ENCODE measurements at regions not wholly inside any gene's neighbourhood (a gene's known extent, or its start where the extent isn't known, plus 50 kb on each side); places are given as distances from the start of the nearest gene placed in this dataset.

DNA sequence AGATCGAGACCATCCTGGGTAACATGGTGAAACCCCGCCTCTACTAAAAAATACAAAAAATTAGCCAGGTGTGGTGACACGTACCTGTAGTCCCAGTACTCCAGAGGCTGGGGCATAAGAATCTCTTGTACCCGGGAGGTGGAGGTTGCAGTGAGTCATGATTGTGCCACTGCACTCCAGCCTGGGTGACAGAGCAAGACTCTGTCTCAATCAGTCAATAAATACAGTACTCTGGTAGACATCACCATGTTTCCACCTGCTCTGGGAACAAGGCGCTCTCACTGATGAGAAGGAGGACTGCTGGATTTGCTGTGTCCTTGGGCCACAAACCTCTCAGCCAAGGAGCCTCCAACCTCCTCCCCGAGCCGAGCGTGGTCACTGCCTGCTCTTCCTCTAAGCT, 154.2 kb upstream of the ZNF236 start:
- no peaks in the 10 kb centered on the region for H3K4me1 Mint-ChIP-seq
- no peaks in the 10 kb centered on the region for H3K36me3 Mint-ChIP-seq
- no peak for DNase-seq
- peaks cover 0 to 6% (median 0%) of the 10 kb centered on the region in 7 donors for H3K9me3 Mint-ChIP-seq
- no peak overlapping the region for H3K4me3 Mint-ChIP-seq
- no peak overlapping the region for H3K27ac Mint-ChIP-seq
- peaks cover 0 to 9% (median 0%) of the 10 kb centered on the region in 3 donors for H3K27me3 Mint-ChIP-seq
- no peak for ATAC-seq (ENCODE audit: low read depth in 2 of 2)

DNA sequence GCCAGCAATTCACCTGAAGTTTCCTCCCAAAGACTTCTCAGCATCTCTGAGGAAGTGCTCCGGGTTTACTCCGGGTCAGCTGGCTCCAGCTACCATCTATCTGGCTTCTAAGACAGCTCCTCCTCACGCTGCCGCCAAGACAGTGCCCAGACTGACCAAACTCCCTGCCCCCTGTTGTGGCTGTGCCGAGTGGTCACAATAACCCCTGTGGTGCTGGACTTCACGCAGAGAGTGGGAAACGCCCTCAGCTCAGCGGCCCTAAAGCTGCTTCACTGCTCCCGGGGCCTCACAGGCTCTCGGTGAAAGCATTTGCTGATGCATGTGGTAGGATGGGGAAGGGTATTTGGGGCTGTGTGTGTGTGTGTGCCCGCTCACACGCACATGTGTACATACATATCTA, 154.8 kb upstream of the ZNF236 start:
- no peak overlapping the region for H3K27ac Mint-ChIP-seq
- H3K9me3 Mint-ChIP-seq: peaks cover 0 to 6% (median 0%) of the 10 kb centered on the region in 7 donors
- H3K4me3 Mint-ChIP-seq: no peak overlapping the region

DNA sequence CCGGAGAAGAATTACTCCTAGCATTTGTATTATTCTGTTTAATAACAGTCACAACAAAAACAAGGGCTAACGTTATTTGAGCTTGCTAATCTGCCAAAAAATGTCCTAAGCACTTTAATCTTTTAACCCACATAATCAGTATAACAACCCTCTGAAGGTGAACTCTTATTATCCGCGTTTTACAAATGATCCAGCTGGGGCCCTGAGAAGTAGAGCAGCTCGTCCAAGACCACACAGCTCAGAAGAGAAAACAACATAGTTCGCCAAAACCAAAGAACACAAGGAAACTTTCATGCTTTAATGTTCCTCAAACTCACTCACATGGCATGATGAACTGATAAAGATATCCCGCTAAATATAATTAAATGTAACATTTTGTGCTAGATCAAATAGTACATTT, 159.7 kb upstream of the ZNF236 start:
- no peaks in the 10 kb centered on the region for H3K4me1 Mint-ChIP-seq
- no peak for DNase-seq
- ATAC-seq (ENCODE audit: low read depth in 2 of 2): no peak
- H3K27ac Mint-ChIP-seq: no peak overlapping the region
- no peak overlapping the region for H3K4me3 Mint-ChIP-seq
- H3K9me3 Mint-ChIP-seq: peaks cover 0 to 6% (median 2%) of the 10 kb centered on the region in 7 donors
- peaks cover 9 to 18% (median 14%) of the 10 kb centered on the region in 3 donors for H3K27me3 Mint-ChIP-seq
- H3K36me3 Mint-ChIP-seq: no peaks in the 10 kb centered on the region

More for the DNA sequence above, 154.8 kb upstream of the ZNF236 start:
- H3K27me3 Mint-ChIP-seq: peaks cover 0 to 9% (median 0%) of the 10 kb centered on the region in 3 donors
- no peak for ATAC-seq (ENCODE audit: low read depth in 2 of 2)
- no peaks in the 10 kb centered on the region for H3K36me3 Mint-ChIP-seq
- DNase-seq: no peak
- no peaks in the 10 kb centered on the region for H3K4me1 Mint-ChIP-seq

DNA sequence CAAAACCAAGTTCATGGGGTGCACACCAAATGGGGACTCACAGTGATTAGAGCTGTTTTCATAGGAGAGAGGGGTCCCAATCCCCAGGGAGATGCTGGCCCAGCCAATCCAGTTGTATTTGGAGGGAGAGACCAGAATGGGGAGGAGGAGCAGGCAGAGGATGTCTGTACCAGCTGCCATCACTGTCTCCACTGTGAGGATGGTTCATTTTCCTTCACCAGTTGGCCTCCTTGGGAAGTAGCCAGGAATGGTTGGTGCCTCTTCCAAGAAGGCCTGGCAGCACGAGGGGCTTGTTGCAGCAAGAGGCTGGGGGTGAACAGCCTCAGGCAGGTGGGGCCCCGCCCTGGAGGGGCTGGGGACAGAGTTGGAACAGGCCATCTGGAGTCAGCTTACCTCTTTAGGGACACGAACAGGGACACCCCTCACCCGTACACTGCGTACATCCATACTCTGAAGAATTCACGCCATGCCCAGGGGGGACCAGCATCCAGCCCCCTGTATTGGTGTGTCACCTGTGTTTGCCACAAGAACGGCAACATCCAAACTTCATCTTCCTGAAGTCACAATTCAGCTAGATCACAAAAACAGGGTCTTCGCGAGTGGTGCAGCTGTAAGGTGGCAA, 161.7 kb upstream of the ZNF236 start:
- Mint-ChIP-seq H3K36me3 (no peaks in the 10 kb centered on the region), H3K4me3 (no peak overlapping the region), H3K9me3 (peaks cover 0 to 6% (median 2%) of the 10 kb centered on the region in 7 donors), H3K4me1 (no peaks in the 10 kb centered on the region), H3K27me3 (peaks cover 23 to 34% (median 31%) of the 10 kb centered on the region in 3 donors), H3K27ac (peak overlapping the region in 1 of 6 donors; percentile 12)
- DNase-seq: no peak
- ATAC-seq (ENCODE audit: low read depth in 2 of 2): no peak

DNA sequence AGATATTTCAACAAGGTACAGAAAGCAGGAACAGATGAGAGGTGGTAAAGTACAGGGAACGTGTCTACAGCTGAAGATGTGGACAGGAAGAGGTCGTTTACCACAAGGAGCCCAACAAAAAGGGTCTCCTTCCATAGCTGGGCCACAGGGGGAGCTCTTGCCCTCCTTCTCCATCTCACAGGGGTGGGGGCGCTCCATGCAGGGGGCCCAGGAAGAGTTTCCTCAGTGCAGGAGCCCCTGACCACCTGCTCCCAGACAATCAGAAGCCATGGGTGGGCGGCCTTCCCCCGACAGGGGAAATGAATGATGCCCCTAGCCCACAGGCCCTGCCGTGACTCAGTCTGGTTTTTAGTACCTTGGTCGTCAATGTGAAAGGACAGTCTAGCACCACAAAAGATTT, 163.6 kb upstream of the ZNF516 start:
- peaks cover 0 to 3% (median 0%) of the 10 kb centered on the region in 7 donors for H3K9me3 Mint-ChIP-seq
- H3K4me3 Mint-ChIP-seq: no peak overlapping the region
- no peaks in the 10 kb centered on the region for H3K4me1 Mint-ChIP-seq
- ATAC-seq (ENCODE audit: low read depth in 2 of 2): no peak
- no peak for DNase-seq
- no peaks in the 10 kb centered on the region for H3K36me3 Mint-ChIP-seq
- H3K27ac Mint-ChIP-seq: peak overlapping the region in 1 of 6 donors; percentile 90
- peaks cover 33 to 48% (median 37%) of the 10 kb centered on the region in 3 donors for H3K27me3 Mint-ChIP-seq

DNA sequence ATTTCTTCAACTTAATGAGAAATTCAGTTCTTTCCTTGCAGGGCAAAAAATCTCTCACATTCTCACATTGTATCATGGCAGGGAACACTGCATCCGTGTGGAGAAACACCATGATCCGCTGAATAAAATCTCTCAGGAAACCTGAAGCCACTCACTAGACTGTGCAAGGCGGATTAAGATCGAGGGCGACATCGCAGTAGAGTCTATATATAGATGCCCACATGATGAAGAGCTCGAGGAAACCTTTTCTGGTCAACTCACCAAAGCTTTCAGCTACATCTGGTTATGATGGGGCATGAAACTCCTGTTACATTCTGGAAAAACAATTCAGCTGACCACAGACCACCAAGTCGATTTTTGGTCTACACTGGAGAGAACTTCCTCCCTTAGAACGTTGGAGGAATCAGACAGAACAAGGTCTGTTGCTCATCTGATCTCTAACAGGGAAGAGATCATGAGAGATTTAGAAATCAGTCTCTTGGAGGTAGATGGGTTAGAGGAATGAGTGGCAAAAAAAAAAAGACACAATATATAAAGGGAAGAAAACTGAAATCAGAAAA, 162.9 kb upstream of the ZNF516 start:
- Mint-ChIP-seq H3K4me3 (no peak overlapping the region), H3K4me1 (no peaks in the 10 kb centered on the region), H3K36me3 (no peaks in the 10 kb centered on the region), H3K27me3 (peaks cover 34 to 50% (median 35%) of the 10 kb centered on the region in 3 donors), H3K27ac (peak overlapping the region in 1 of 6 donors; percentile 9), H3K9me3 (peaks cover 0 to 3% (median 0%) of the 10 kb centered on the region in 7 donors)
- no peak for DNase-seq
- ATAC-seq (ENCODE audit: low read depth in 2 of 2): no peak

DNA sequence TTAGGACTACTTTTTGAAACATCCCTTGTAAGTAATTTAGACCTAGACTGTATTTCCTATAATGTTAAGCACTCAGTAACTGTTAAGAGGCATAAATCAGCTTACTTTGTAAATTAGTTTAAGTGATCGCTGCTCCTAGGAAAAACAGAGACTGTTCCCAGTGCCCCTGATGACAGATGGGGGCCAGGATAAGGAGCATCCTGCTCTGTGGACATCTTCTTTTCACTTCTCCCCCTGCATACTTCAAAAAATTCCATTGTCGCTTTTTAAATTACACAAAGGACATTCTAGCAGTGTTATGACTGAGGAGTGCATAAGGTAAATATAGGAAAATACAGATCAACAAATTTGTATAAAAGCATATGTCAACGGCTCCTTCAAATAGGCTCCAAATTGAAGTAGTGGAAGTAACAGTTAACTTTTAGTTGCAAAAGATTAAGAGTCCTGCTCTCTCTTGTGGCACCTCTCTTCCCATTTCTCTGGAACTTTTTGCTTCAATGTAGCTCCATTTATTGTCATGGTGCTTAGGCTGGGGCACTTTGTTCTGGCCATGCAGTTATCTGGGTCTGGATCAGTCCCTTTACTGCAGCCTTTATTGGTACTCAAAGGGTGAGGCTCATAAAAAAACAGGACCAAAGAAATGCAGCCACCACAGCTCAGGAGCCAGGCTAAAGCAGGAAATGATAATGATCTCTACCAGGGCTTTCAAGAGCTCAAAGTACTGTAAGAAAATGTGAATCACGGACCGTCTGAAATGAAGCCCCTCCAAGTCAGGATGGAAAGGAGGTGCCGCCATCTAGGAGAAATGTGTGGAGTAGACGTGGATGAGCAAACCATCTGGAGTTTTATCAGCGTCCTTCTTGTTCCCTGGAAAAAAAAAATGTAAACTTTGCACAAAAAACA, 162.1 kb upstream of the ZNF516 start:
- H3K4me3 Mint-ChIP-seq: no peak overlapping the region
- ATAC-seq (ENCODE audit: low read depth in 2 of 2) (no peak), DNase-seq (no peak)
- no peaks in the 10 kb centered on the region for H3K36me3 Mint-ChIP-seq
- H3K27me3 Mint-ChIP-seq: peaks cover 34 to 50% (median 35%) of the 10 kb centered on the region in 3 donors
- no peaks in the 10 kb centered on the region for H3K4me1 Mint-ChIP-seq
- no peak overlapping the region for H3K27ac Mint-ChIP-seq
- H3K9me3 Mint-ChIP-seq: peaks cover 0 to 3% (median 0%) of the 10 kb centered on the region in 7 donors

DNA sequence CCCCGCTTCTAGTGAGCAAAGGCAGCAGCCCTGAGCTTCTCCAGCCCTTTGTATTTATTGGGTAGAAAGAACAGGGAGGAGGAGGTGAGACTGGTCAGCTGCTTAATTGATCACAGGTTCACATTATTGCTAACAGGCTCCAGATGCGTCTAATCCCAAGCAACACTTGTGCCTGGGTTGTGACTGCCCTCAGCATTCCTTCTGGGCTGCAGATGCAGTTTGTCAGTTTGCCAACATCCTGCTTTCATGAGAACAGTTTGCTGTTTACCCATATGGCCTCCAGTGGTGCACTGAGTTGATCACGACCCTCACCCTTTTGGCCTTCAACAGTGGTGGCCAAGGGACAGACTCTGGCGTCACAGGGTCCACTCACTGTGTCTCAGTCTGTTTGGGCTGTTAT, 159.5 kb upstream of the ZNF516 start:
- H3K27me3 Mint-ChIP-seq: peaks cover 34 to 56% (median 48%) of the 10 kb centered on the region in 3 donors
- no peak for ATAC-seq (ENCODE audit: low read depth in 2 of 2)
- no peaks in the 10 kb centered on the region for H3K4me1 Mint-ChIP-seq
- H3K27ac Mint-ChIP-seq: no peak overlapping the region
- no peaks in the 10 kb centered on the region for H3K36me3 Mint-ChIP-seq
- no peak for DNase-seq
- H3K9me3 Mint-ChIP-seq: peaks cover 0 to 2% (median 0%) of the 10 kb centered on the region in 7 donors
- no peak overlapping the region for H3K4me3 Mint-ChIP-seq

DNA sequence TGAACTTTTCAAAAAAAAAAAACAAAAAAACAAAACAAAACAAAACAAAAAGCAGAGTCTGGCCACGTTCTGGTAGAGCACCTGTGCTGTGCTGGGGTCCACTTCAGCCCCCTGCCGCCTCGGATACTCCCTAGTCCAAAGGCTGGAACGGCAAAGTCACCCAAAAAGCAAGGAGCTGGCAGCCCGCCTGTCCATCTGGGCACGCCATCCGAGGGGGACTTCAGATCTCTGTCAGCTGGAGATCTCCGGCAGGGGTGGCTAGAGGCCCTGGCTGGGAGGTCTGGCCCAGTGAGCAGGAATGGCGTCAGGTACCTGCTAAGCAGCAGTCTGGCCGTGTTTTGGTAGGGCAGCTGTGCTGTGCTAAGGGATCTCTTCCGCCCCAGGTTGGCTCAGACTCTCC, 152.3 kb upstream of the ZNF516 start:
- no peaks in the 10 kb centered on the region for H3K9me3 Mint-ChIP-seq
- no peak for DNase-seq
- no peak overlapping the region for H3K4me3 Mint-ChIP-seq
- peaks cover 0 to 16% (median 15%) of the 10 kb centered on the region in 3 donors for H3K27me3 Mint-ChIP-seq
- ATAC-seq (ENCODE audit: low read depth in 2 of 2): no peak
- H3K36me3 Mint-ChIP-seq: no peaks in the 10 kb centered on the region
- no peaks in the 10 kb centered on the region for H3K4me1 Mint-ChIP-seq
- peak overlapping the region in 1 of 6 donors; percentile 57 for H3K27ac Mint-ChIP-seq

DNA sequence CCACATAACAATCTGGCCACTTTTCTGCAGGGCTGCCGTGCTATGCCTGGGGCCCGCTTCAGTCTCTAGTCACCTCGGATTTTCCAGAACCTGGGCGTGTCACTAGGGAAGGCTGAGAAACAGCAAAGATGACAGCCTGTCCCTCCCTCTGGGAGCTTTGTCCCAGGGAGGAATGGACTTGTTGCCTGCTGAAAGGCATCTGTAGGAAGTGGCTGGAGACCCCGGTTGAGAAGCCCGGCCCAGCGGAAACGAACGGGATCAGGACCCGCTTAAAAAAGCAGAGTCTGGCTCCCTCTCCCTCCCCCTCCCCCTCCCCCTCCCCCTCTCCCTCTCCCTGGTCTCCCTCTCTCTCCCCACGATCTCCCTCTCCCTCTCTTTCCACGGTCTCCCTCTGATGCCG, 149.5 kb upstream of the ZNF516 start:
- H3K4me3 Mint-ChIP-seq: no peak overlapping the region
- no peaks in the 10 kb centered on the region for H3K9me3 Mint-ChIP-seq
- peaks cover 0 to 5% (median under 1%) of the 10 kb centered on the region in 3 donors for H3K27me3 Mint-ChIP-seq
- ATAC-seq (ENCODE audit: low read depth in 2 of 2) (no peak), DNase-seq (no peak)
- H3K27ac Mint-ChIP-seq: no peak overlapping the region
- H3K36me3 Mint-ChIP-seq: no peaks in the 10 kb centered on the region
- no peaks in the 10 kb centered on the region for H3K4me1 Mint-ChIP-seq

DNA sequence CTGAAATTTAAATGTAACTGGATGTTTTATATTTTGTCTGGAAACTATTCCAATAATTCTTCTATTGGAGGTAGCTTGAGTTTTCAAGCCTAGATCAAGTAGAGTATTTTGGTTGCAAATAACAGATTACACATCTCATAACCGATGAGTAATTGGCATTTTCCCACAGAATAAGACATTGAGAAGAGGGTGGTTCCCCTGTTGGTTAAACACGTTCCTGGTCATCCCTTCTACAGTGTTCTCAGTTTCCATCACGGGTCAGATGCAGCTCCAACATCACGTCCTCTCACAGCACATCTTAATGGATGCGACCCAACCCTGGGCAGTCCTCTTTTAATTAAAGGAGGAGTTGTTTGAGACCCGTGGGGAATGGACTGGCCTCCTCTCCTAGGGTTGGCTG, 149.0 kb upstream of the ZNF516 start:
- H3K27me3 Mint-ChIP-seq: peaks cover 0 to 5% (median 3%) of the 10 kb centered on the region in 3 donors
- H3K4me1 Mint-ChIP-seq: no peaks in the 10 kb centered on the region
- no peak overlapping the region for H3K4me3 Mint-ChIP-seq
- DNase-seq: no peak
- no peak overlapping the region for H3K27ac Mint-ChIP-seq
- no peaks in the 10 kb centered on the region for H3K9me3 Mint-ChIP-seq
- no peak for ATAC-seq (ENCODE audit: low read depth in 2 of 2)
- H3K36me3 Mint-ChIP-seq: no peaks in the 10 kb centered on the region

DNA sequence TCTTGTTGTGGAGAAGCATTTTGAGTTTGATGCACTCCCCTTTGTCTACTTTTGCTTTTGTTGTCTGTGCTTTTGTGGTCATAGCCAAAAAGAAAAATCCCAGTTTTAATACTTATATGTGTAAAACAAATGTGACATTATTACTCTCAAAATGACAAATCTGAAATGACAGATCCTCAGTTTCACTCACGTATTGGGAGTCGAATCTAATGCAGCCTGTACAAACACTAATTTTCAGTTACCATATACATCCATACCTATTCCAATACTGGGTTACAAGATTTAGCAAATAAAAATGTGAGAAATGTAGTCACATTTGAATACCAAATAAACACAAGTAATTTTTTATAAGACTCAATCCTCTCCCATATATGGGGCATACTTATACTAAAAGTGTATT, 148.2 kb upstream of the ZNF516 start:
- H3K27me3 Mint-ChIP-seq: peaks cover 0 to 10% (median 9%) of the 10 kb centered on the region in 3 donors
- H3K9me3 Mint-ChIP-seq: no peaks in the 10 kb centered on the region
- no peak overlapping the region for H3K4me3 Mint-ChIP-seq
- ATAC-seq (ENCODE audit: low read depth in 2 of 2) (no peak), DNase-seq (no peak)
- H3K4me1 Mint-ChIP-seq: no peaks in the 10 kb centered on the region
- peak overlapping the region in 1 of 6 donors; percentile 36 for H3K27ac Mint-ChIP-seq
- H3K36me3 Mint-ChIP-seq: no peaks in the 10 kb centered on the region

DNA sequence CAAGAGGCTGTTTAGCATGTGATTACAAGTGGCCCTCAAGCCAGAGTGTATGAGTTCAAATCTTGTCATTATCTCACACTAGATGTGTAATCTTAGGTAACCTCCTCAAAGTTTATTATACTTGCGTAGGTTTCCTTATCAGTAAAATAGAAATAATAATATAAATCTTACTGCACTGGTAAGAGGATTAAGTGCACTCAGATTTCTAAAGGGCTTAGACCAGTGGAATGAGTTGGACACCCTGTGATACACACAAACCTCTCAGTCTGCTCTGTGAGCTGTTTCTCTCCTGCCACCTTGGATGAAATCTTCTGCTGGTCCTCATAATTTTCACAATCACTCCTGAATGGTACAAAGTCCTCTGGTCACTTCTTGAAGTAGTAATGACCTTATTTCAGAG, 145.4 kb upstream of the ZNF516 start:
- Mint-ChIP-seq H3K27ac (no peak overlapping the region), H3K4me3 (no peak overlapping the region), H3K27me3 (peaks cover 0 to 19% (median 16%) of the 10 kb centered on the region in 3 donors), H3K36me3 (no peaks in the 10 kb centered on the region), H3K9me3 (no peaks in the 10 kb centered on the region), H3K4me1 (no peaks in the 10 kb centered on the region)
- DNase-seq (no peak), ATAC-seq (ENCODE audit: low read depth in 2 of 2) (no peak)

Data from naive B cell (primary cell).